NCI-H2107 treated with DMSO at 0.1 percent for 48 hours (cell line): ENCODE measurements at regions not wholly inside any gene's neighbourhood (a gene's known extent, or its start where the extent isn't known, plus 50 kb on each side); places are given as distances from the start of the nearest gene placed in this dataset.
"Not testable (repeated sequence)": the region's sequence is repeated elsewhere in the genome, so short reads cannot be mapped to it uniquely, and the experiment has no call there.

Experiments used
- DNase-seq: peaks from one replicate; lab custom pipeline; 2025; ENCODE audit not compliant: unreplicated experiment; lab: John Stamatoyannopoulos, UW

- no peak for DNase-seq
These were observed 988.2 kb downstream of the SUCLG1 start for GRCh38 chr2:83470928-83471327.

GRCh38 chr2:83464444-83464843 lies 994.6 kb downstream of the SUCLG1 start:
- no peak for DNase-seq

- DNase-seq: no peak
These were observed 996.2 kb downstream of the SUCLG1 start for GRCh38 chr2:83462881-83463280.

- DNase-seq: no peak
These were observed 997.9 kb downstream of the SUCLG1 start for GRCh38 chr2:83461135-83461534.

GRCh38 chr2:83459456-83459855 lies 999.6 kb downstream of the SUCLG1 start:
- DNase-seq: no peak

- no peak for DNase-seq
These were observed 1023.1 kb downstream of the SUCLG1 start for GRCh38 chr2:83435989-83436388.

DNA sequence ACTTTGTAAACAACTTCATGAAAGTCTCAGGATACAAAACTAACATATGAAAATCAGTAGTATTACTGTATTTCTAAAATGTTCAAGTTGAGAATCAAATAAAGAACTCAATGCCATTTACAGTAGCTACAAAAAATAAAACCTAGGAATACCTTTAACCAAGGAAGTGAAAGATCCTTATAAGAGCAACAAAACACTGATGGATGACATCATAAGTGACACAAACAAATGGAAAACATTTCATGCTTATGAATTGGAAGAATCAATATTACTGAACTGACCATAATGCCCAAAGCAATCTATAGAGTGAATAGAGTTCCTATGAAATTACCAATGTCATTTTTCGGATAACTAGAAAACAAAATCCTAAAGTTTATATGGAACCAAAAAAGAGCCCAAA lies 1038.1 kb downstream of the SUCLG1 start:
- no peak for DNase-seq

GRCh38 chr2:83394134-83394904 lies 1064.8 kb downstream of the SUCLG1 start:
- DNase-seq: no peak

DNA sequence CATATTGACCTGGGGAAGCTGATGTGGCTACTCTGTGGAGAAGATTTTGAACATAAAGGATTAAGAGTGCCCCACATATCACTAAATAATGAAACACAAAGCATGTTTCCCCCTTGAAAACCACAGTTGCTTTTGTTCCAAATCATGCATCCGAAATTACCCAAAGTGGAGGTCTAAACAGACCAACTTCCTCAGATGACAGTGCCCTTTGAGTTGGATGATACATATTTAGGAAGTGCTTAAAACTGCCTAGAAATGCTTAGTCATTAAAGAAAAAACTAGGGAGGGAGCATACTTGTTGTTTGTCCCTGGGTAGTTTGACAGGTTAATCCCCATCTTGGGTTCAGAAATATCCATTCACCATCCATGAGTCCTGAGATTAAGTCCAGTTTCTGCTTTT lies 1070.3 kb downstream of the SUCLG1 start:
- no peak for DNase-seq

GRCh38 chr2:83386549-83386948 lies 1072.5 kb downstream of the SUCLG1 start:
- no peak for DNase-seq

DNA sequence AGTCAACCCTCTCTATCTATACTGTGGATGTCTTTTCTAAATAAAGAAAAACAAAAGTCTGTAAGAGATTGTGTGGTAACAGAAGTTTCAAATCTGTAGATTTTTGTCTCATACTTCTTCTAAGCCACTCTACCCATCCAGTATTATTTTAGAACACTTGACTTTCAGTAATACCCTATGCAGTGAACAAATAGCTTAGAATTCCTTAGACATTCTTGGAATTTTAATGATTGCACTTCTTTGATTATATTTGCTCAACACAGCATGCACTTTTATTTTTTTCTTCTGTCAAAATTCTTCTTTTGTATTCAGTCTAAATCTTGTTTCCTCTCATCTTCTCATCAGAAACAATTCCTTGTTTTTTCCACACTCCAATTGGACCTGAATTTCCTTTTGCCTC lies 1080.2 kb downstream of the SUCLG1 start:
- DNase-seq: no peak

GRCh38 chr2:83376731-83377130 lies 1082.3 kb downstream of the SUCLG1 start:
- DNase-seq: no peak

DNA sequence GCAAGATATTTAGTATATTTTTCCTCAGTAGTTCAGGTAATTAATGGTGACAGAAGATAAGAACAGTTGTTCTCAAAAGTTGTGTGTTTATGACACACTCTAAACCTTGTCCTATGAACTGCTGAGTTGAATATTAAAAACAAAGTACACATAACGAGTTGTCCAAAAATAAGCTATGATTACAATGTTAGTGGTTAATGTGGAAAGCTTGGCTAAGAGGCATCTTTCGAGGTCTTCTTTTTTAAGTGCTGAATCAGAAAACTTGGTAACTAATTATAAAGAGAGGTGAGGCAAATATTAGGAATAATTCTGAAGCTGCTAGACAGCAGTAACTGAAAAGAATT lies 1088.7 kb downstream of the SUCLG1 start:
- DNase-seq: no peak

- DNase-seq: no peak
These were observed 1089.3 kb downstream of the SUCLG1 start for GRCh38 chr2:83369601-83370418.

- DNase-seq: no peak
These were observed 1090.2 kb downstream of the SUCLG1 start for GRCh38 chr2:83368916-83369315.

DNA sequence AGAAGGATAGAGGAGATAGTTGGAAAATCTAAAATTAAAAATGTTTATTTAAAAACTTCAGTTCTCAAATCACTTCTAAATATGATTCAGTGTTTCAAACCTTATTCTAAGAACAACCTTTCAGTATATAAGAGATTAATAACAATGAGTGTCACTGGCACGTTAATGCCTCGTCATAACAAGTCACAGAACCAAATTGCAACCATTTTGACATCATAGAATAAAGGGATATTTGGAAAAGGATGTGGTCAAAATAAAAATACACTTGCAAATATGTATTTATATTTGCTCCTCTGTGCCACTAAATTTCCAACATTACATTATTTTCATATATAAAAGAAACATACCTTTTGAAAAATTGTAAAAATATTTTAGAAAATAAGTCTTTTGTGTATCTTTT lies 1090.6 kb downstream of the SUCLG1 start:
- no peak for DNase-seq

GRCh38 chr2:83365476-83365875 lies 1093.6 kb downstream of the SUCLG1 start:
- no peak for DNase-seq

- no peak for DNase-seq
These were observed 1094.8 kb downstream of the SUCLG1 start for GRCh38 chr2:83364264-83364663.

GRCh38 chr2:83363138-83363537 lies 1095.9 kb downstream of the SUCLG1 start:
- not testable (repeated sequence) for DNase-seq

DNA sequence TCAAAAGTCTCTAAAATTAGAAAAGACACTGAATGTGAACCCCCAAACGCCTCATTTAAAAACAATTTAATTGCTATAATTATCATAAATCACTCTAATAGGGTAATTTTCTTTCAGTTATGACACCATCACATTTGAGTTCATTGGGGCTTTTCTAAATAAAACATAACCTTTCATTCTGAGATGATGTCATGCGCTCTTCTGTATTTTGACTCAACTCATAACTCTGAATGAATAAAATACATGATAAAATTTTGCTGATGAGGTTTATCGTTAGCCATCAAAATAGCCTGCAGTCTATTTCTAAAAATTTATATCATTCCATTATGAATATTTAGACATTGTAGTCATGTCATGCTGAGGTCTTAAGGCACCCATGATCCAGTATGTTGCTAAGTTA lies 1099.7 kb downstream of the SUCLG1 start:
- no peak for DNase-seq

DNA sequence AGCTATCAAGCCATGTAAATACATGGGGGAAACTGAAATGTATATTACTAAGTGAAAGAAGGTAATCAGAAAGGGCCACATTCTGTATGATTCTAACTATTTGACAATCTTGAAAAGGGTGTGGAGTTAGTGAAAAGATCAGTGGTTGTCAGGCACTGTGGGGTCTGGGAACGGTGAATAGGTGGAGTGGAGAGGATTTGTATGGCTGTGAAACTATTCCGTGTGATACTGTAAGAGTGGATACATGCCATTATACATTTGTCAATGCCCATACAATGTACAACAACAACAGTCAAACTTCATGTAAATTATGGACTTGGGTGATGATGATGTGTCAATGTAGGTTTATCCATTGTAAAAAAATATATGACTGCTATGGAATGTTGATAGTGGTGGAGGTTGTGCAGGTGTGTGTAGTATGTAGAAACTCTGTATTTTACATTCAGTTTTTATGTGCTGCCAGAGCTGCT lies 1116.2 kb downstream of the SUCLG1 start:
- no peak for DNase-seq

- DNase-seq: no peak
These were observed 1118.7 kb downstream of the SUCLG1 start for GRCh38 chr2:83340424-83340823.
